Activated CD4-positive, alpha-beta T cell treated with anti-CD3 and anti-CD28 coated beads for 36 hours (primary cell): ENCODE measurements at regions not wholly inside any gene's neighbourhood (a gene's known extent, or its start where the extent isn't known, plus 50 kb on each side); places are given as distances from the start of the nearest gene placed in this dataset.
"Not testable (repeated sequence)": the region's sequence is repeated elsewhere in the genome, so short reads cannot be mapped to it uniquely, and the experiment has no call there.

Experiments used
- ATAC-seq: fragments of 200-7000 bp; cut with Tn5 transposase; one replicate; pipeline ENCODE4 v1.10.0; 2021; ENCODE audit warnings: mild to moderate bottlenecking, moderate library complexity
- CTCF ChIA-PET: fragments of 350-600 bp; sonication (Branson Sonifier 250); formaldehyde crosslinking; loops from one replicate; lab custom pipeline; 2021; ENCODE audit warnings: antibody characterized with exemption; lab: Charles Lee
- POLR2A ChIA-PET: fragments of 350-600 bp; sonication (Branson Sonifier 250); formaldehyde crosslinking; loops from one replicate; lab custom pipeline; 2021; ENCODE audit warnings: antibody characterized with exemption, inconsistent platforms; lab: Charles Lee
- DNase-seq: peaks from one replicate; pipeline ENCODE4 v3.0.0-alpha.2; 2020
- H3K27ac Mint-ChIP-seq: one replicate; pipeline ENCODE4 v1.8.0; 2021; ENCODE audit warnings: mixed read lengths
- H3K27me3 Mint-ChIP-seq: one replicate; pipeline ENCODE4 v1.8.0; 2021; ENCODE audit warnings: mixed read lengths
- H3K36me3 Mint-ChIP-seq: one replicate; pipeline ENCODE4 v1.8.0; 2021; ENCODE audit warnings: low read depth, mixed read lengths
- H3K4me1 Mint-ChIP-seq: one replicate; pipeline ENCODE4 v1.8.0; 2021; ENCODE audit warnings: mixed read lengths
- H3K4me3 Mint-ChIP-seq: one replicate; pipeline ENCODE4 v1.8.0; 2021; ENCODE audit warnings: mild to moderate bottlenecking, moderate library complexity, mixed read lengths
- H3K9me3 Mint-ChIP-seq: one replicate; pipeline ENCODE4 v1.8.0; 2021; ENCODE audit warnings: low read depth, mixed read lengths
- intact Hi-C, 2 experiments: fragments of 100-400 bp; cut with DNase I in 1 of 2; cut with micrococcal nuclease in 1 of 2; formaldehyde crosslinking; loops; one replicate each; pipeline versions ENCODE4 v1.14.2 to v1.15.1; 2022 to 2024; cut with DNase I, micrococcal nuclease

- ChIA-PET POLR2A (no interaction called here), CTCF (no interaction called here)
- intact Hi-C loops = no loop called here
- H3K27me3 Mint-ChIP-seq = no peaks in the 10 kb centered on the region
- no peak overlapping the region for H3K27ac Mint-ChIP-seq
- H3K36me3 Mint-ChIP-seq = no peaks in the 10 kb centered on the region
- DNase-seq (no peak), ATAC-seq (no peak)
- H3K9me3 Mint-ChIP-seq = no peaks in the 10 kb centered on the region
- peaks cover 14% of the 10 kb centered on the region for H3K4me1 Mint-ChIP-seq
- no peak overlapping the region for H3K4me3 Mint-ChIP-seq
Measured at GRCh38 chr6:14286634-14287428, 169.3 kb downstream of the CD83 start.

- Mint-ChIP-seq H3K27ac (no peak overlapping the region), H3K4me3 (no peak overlapping the region), H3K4me1 (peaks cover 14% of the 10 kb centered on the region), H3K27me3 (no peaks in the 10 kb centered on the region), H3K9me3 (no peaks in the 10 kb centered on the region), H3K36me3 (no peaks in the 10 kb centered on the region)
- no peak for DNase-seq
- intact Hi-C loops = no loop called here
- no peak for ATAC-seq
- ChIA-PET POLR2A (interaction anchor here (0.5 kb wide), 1 partner anchor 679 kb away, joined by 4 read pairs; no protein-coding TSS in a partner anchor), CTCF (interaction anchor here (0.8 kb wide), 1 partner anchor 398 kb away, joined by 4 read pairs; no protein-coding TSS in a partner anchor)
Measured at GRCh38 chr6:14287707-14288106, 170.1 kb downstream of the CD83 start.

GRCh38 chr6:14288910-14289309 is 171.3 kb downstream of the CD83 start:
- H3K27me3 Mint-ChIP-seq = no peaks in the 10 kb centered on the region
- ChIA-PET CTCF (no interaction called here), POLR2A (interaction anchor here (0.6 kb wide), 1 partner anchor 958 kb away, joined by 4 read pairs; no protein-coding TSS in a partner anchor)
- H3K27ac Mint-ChIP-seq = no peak overlapping the region
- H3K4me3 Mint-ChIP-seq = no peak overlapping the region
- DNase-seq (no peak), ATAC-seq (peak; percentile 19)
- H3K9me3 Mint-ChIP-seq = no peaks in the 10 kb centered on the region
- H3K36me3 Mint-ChIP-seq = no peaks in the 10 kb centered on the region
- H3K4me1 Mint-ChIP-seq = peaks cover 14% of the 10 kb centered on the region
- intact Hi-C loops = no loop called here

- Mint-ChIP-seq H3K36me3 (no peaks in the 10 kb centered on the region), H3K27me3 (no peaks in the 10 kb centered on the region), H3K9me3 (no peaks in the 10 kb centered on the region), H3K27ac (no peak overlapping the region), H3K4me3 (no peak overlapping the region), H3K4me1 (peaks cover 14% of the 10 kb centered on the region)
- ChIA-PET POLR2A (interaction anchor here (0.7 kb wide), 1 partner anchor 28 kb away, joined by 4 read pairs; no protein-coding TSS in a partner anchor), CTCF (interaction anchor here (0.9 to 1.6 kb wide), 3 partner anchors 9 to 1162 kb away, joined by 3 to 6 read pairs (median 4); no protein-coding TSS in a partner anchor)
- DNase-seq (no peak), ATAC-seq (no peak)
- intact Hi-C loops = no loop called here
Measured at GRCh38 chr6:14290041-14290771, 172.6 kb downstream of the CD83 start.

GRCh38 chr6:14290772-14291330 is 173.3 kb downstream of the CD83 start:
- Mint-ChIP-seq H3K36me3 (no peaks in the 10 kb centered on the region), H3K4me3 (no peak overlapping the region), H3K9me3 (no peaks in the 10 kb centered on the region), H3K4me1 (peaks cover 14% of the 10 kb centered on the region), H3K27me3 (no peaks in the 10 kb centered on the region), H3K27ac (no peak overlapping the region)
- no peak for ATAC-seq
- DNase-seq = no peak
- intact Hi-C loops = no loop called here
- ChIA-PET POLR2A (no interaction called here), CTCF (interaction anchor here (0.9 to 1.6 kb wide), 3 partner anchors 9 to 1161 kb away, joined by 3 to 6 read pairs (median 4); no protein-coding TSS in a partner anchor)

GRCh38 chr6:14291331-14291730 is 173.8 kb downstream of the CD83 start:
- Mint-ChIP-seq H3K4me3 (no peak overlapping the region), H3K36me3 (no peaks in the 10 kb centered on the region), H3K27ac (no peak overlapping the region), H3K27me3 (no peaks in the 10 kb centered on the region), H3K4me1 (peaks cover 14% of the 10 kb centered on the region), H3K9me3 (no peaks in the 10 kb centered on the region)
- POLR2A ChIA-PET = no interaction called here
- intact Hi-C loops = no loop called here
- ATAC-seq (no peak), DNase-seq (no peak)
- CTCF ChIA-PET = interaction anchor here (1.6 kb wide), 1 partner anchor 80 kb away, joined by 6 read pairs; no protein-coding TSS in a partner anchor

- Mint-ChIP-seq H3K4me1 (peaks cover 14% of the 10 kb centered on the region), H3K27me3 (no peaks in the 10 kb centered on the region), H3K4me3 (no peak overlapping the region), H3K9me3 (no peaks in the 10 kb centered on the region), H3K36me3 (no peaks in the 10 kb centered on the region), H3K27ac (no peak overlapping the region)
- DNase-seq (no peak), ATAC-seq (no peak)
- ChIA-PET POLR2A (no interaction called here), CTCF (interaction anchor here (0.6 to 1.6 kb wide), 2 partner anchors 9 to 81 kb away, joined by 3 to 6 read pairs; no protein-coding TSS in a partner anchor)
- intact Hi-C loops = no loop called here
Measured at GRCh38 chr6:14292119-14292518, 174.5 kb downstream of the CD83 start.

- no peak overlapping the region for H3K4me3 Mint-ChIP-seq
- H3K27ac Mint-ChIP-seq = no peak overlapping the region
- DNase-seq (no peak), ATAC-seq (no peak)
- H3K36me3 Mint-ChIP-seq = no peaks in the 10 kb centered on the region
- POLR2A ChIA-PET = no interaction called here
- peaks cover 13% of the 10 kb centered on the region for H3K4me1 Mint-ChIP-seq
- CTCF ChIA-PET = no interaction called here
- H3K27me3 Mint-ChIP-seq = no peaks in the 10 kb centered on the region
- intact Hi-C loops = no loop called here
- H3K9me3 Mint-ChIP-seq = no peaks in the 10 kb centered on the region
Measured at GRCh38 chr6:14294270-14294951, 176.8 kb downstream of the CD83 start.

- DNase-seq, CTCF ChIA-PET, POLR2A ChIA-PET, ATAC-seq, H3K4me1 Mint-ChIP-seq, H3K27me3 Mint-ChIP-seq, intact Hi-C loops, H3K36me3 Mint-ChIP-seq, H3K4me3 Mint-ChIP-seq, H3K27ac Mint-ChIP-seq, H3K9me3 Mint-ChIP-seq: not testable (repeated sequence)
Measured at GRCh38 chr6:14296698-14297097, 179.1 kb downstream of the CD83 start.

GRCh38 chr6:14297118-14297517 is 179.5 kb downstream of the CD83 start:
- DNase-seq, H3K4me3 Mint-ChIP-seq, H3K36me3 Mint-ChIP-seq, H3K27me3 Mint-ChIP-seq, CTCF ChIA-PET, ATAC-seq, H3K27ac Mint-ChIP-seq, H3K9me3 Mint-ChIP-seq, intact Hi-C loops, POLR2A ChIA-PET, H3K4me1 Mint-ChIP-seq: not testable (repeated sequence)

GRCh38 chr6:14300189-14300588 is 182.6 kb downstream of the CD83 start:
- H3K4me3 Mint-ChIP-seq, intact Hi-C loops, CTCF ChIA-PET: not testable (repeated sequence)

More at GRCh38 chr6:14300189-14300588, 182.6 kb downstream of the CD83 start:
- H3K27me3 Mint-ChIP-seq, H3K9me3 Mint-ChIP-seq, H3K36me3 Mint-ChIP-seq, DNase-seq, ATAC-seq, POLR2A ChIA-PET, H3K4me1 Mint-ChIP-seq, H3K27ac Mint-ChIP-seq: not testable (repeated sequence)
